ENCODE measurements at regions not wholly inside any gene's neighbourhood (a gene's known extent, or its start where the extent isn't known, plus 50 kb on each side); places are given as distances from the start of the nearest gene placed in this dataset.

GRCh38 chr5:15344954-15345353 lies 155.0 kb upstream of the FBXL7 start:
- no peak overlapping the region for H3K4me3 ChIP-seq (ENCODE audit: low read length in 2 of 2)
- H3K9me3 ChIP-seq (ENCODE audit: control insufficient read depth, low read length), result peaks cover 1% of the 10 kb centered on the region
- DNase-seq (no peak), ATAC-seq (ENCODE audit: low FRiP score) (no peak)
- no peaks in the 10 kb centered on the region for H3K36me3 ChIP-seq (ENCODE audit: control insufficient read depth in 1 of 2, insufficient read depth in 2 of 2, low read length in 1 of 2)
- intact Hi-C loops (cut with DNase I), result no loop called here
- WGBS, 2 donors, result 93 to 95% methylated on average over 2 of the region's 2 CpGs
- no peak overlapping the region for H3K27ac ChIP-seq (ENCODE audit: low read depth in 1 of 2, low read length in 2 of 2)
- no peaks in the 10 kb centered on the region for H3K27me3 ChIP-seq (ENCODE audit: control insufficient read depth in 1 of 2, insufficient read depth in 2 of 2, low read length in 1 of 2)
- no peaks in the 10 kb centered on the region for H3K4me1 ChIP-seq (ENCODE audit: control insufficient read depth in 1 of 2, insufficient read depth in 2 of 2, low read length in 2 of 2)

- 24 to 32% methylated on average over 1 of the region's 1 CpG for WGBS, 2 donors
- peaks cover 1% of the 10 kb centered on the region for H3K9me3 ChIP-seq (ENCODE audit: control insufficient read depth, low read length)
- DNase-seq (no peak), ATAC-seq (ENCODE audit: low FRiP score) (no peak)
- intact Hi-C loops (cut with DNase I), result no loop called here
- H3K4me3 ChIP-seq (ENCODE audit: low read length in 2 of 2), result no peak overlapping the region
- peaks cover 0 to 2% of the 10 kb centered on the region in 2 donors for H3K27me3 ChIP-seq (ENCODE audit: control insufficient read depth in 1 of 2, insufficient read depth in 2 of 2, low read length in 1 of 2)
- H3K4me1 ChIP-seq (ENCODE audit: control insufficient read depth in 1 of 2, insufficient read depth in 2 of 2, low read length in 2 of 2), result no peaks in the 10 kb centered on the region
- no peak overlapping the region for H3K27ac ChIP-seq (ENCODE audit: low read depth in 1 of 2, low read length in 2 of 2)
- H3K36me3 ChIP-seq (ENCODE audit: control insufficient read depth in 1 of 2, insufficient read depth in 2 of 2, low read length in 1 of 2), result no peaks in the 10 kb centered on the region
These were observed 161.4 kb upstream of the FBXL7 start for GRCh38 chr5:15338546-15338945.

GRCh38 chr5:15334551-15335266 lies 165.3 kb upstream of the FBXL7 start:
- no peak for DNase-seq
- no peaks in the 10 kb centered on the region for H3K36me3 ChIP-seq (ENCODE audit: control insufficient read depth in 1 of 2, insufficient read depth in 2 of 2, low read length in 1 of 2)
- H3K4me1 ChIP-seq (ENCODE audit: control insufficient read depth in 1 of 2, insufficient read depth in 2 of 2, low read length in 2 of 2), result no peaks in the 10 kb centered on the region
- no peak for ATAC-seq (ENCODE audit: low FRiP score)
- no peak overlapping the region for H3K27ac ChIP-seq (ENCODE audit: low read depth in 1 of 2, low read length in 2 of 2)
- no peak overlapping the region for H3K4me3 ChIP-seq (ENCODE audit: low read length in 2 of 2)
- intact Hi-C loops (cut with DNase I), result no loop called here
- 97 to 98% methylated on average over 4 of the region's 4 CpGs for whole genome bisulfite sequencing, 2 donors
- H3K9me3 ChIP-seq (ENCODE audit: control insufficient read depth, low read length), result no peaks in the 10 kb centered on the region
- peaks cover 0 to 2% of the 10 kb centered on the region in 2 donors for H3K27me3 ChIP-seq (ENCODE audit: control insufficient read depth in 1 of 2, insufficient read depth in 2 of 2, low read length in 1 of 2)

- no peaks in the 10 kb centered on the region for H3K9me3 ChIP-seq (ENCODE audit: control insufficient read depth, low read length)
- H3K27ac ChIP-seq (ENCODE audit: low read depth in 1 of 2, low read length in 2 of 2), result no peak overlapping the region
- ATAC-seq (ENCODE audit: low FRiP score) (no peak), DNase-seq (no peak)
- intact Hi-C loops (cut with DNase I), result no loop called here
- no peaks in the 10 kb centered on the region for H3K36me3 ChIP-seq (ENCODE audit: control insufficient read depth in 1 of 2, insufficient read depth in 2 of 2, low read length in 1 of 2)
- H3K27me3 ChIP-seq (ENCODE audit: control insufficient read depth in 1 of 2, insufficient read depth in 2 of 2, low read length in 1 of 2), result peaks cover 0 to 2% of the 10 kb centered on the region in 2 donors
- no peaks in the 10 kb centered on the region for H3K4me1 ChIP-seq (ENCODE audit: control insufficient read depth in 1 of 2, insufficient read depth in 2 of 2, low read length in 2 of 2)
- WGBS, 2 donors, result 92 to 97% methylated on average over 1 of the region's 1 CpG
- H3K4me3 ChIP-seq (ENCODE audit: low read length in 2 of 2), result no peak overlapping the region
These were observed 166.9 kb upstream of the FBXL7 start for GRCh38 chr5:15333091-15333490.

GRCh38 chr5:15326932-15327331 lies 173.0 kb upstream of the FBXL7 start:
- Histone ChIP-seq H3K27ac (ENCODE audit: low read depth in 1 of 2, low read length in 2 of 2) (no peak overlapping the region), H3K9me3 (ENCODE audit: control insufficient read depth, low read length) (no peaks in the 10 kb centered on the region), H3K36me3 (ENCODE audit: control insufficient read depth in 1 of 2, insufficient read depth in 2 of 2, low read length in 1 of 2) (no peaks in the 10 kb centered on the region), H3K27me3 (ENCODE audit: control insufficient read depth in 1 of 2, insufficient read depth in 2 of 2, low read length in 1 of 2) (no peaks in the 10 kb centered on the region), H3K4me1 (ENCODE audit: control insufficient read depth in 1 of 2, insufficient read depth in 2 of 2, low read length in 2 of 2) (peaks cover 0 to 3% of the 10 kb centered on the region in 2 donors), H3K4me3 (ENCODE audit: low read length in 2 of 2) (no peak overlapping the region)
- intact Hi-C loops (cut with DNase I), result no loop called here
- ATAC-seq (ENCODE audit: low FRiP score) (no peak), DNase-seq (no peak)

GRCh38 chr5:15326471-15326870 lies 173.5 kb upstream of the FBXL7 start:
- Histone ChIP-seq H3K27me3 (ENCODE audit: control insufficient read depth in 1 of 2, insufficient read depth in 2 of 2, low read length in 1 of 2) (no peaks in the 10 kb centered on the region), H3K9me3 (ENCODE audit: control insufficient read depth, low read length) (no peaks in the 10 kb centered on the region), H3K27ac (ENCODE audit: low read depth in 1 of 2, low read length in 2 of 2) (no peak overlapping the region), H3K4me1 (ENCODE audit: control insufficient read depth in 1 of 2, insufficient read depth in 2 of 2, low read length in 2 of 2) (peaks cover 0 to 3% of the 10 kb centered on the region in 2 donors), H3K4me3 (ENCODE audit: low read length in 2 of 2) (no peak overlapping the region), H3K36me3 (ENCODE audit: control insufficient read depth in 1 of 2, insufficient read depth in 2 of 2, low read length in 1 of 2) (no peaks in the 10 kb centered on the region)
- intact Hi-C loops (cut with DNase I), result no loop called here
- WGBS, 2 donors, result 10 to 11% methylated on average over 4 of the region's 4 CpGs
- ATAC-seq (ENCODE audit: low FRiP score) (no peak), DNase-seq (no peak)

- ATAC-seq (ENCODE audit: low FRiP score) (no peak), DNase-seq (no peak)
- intact Hi-C loops (cut with DNase I), result no loop called here
- no peaks in the 10 kb centered on the region for H3K9me3 ChIP-seq (ENCODE audit: control insufficient read depth, low read length)
- H3K27ac ChIP-seq (ENCODE audit: low read depth in 1 of 2, low read length in 2 of 2), result no peak overlapping the region
- peaks cover 3% of the 10 kb centered on the region in 2 donors for H3K4me1 ChIP-seq (ENCODE audit: control insufficient read depth in 1 of 2, insufficient read depth in 2 of 2, low read length in 2 of 2)
- no peaks in the 10 kb centered on the region for H3K36me3 ChIP-seq (ENCODE audit: control insufficient read depth in 1 of 2, insufficient read depth in 2 of 2, low read length in 1 of 2)
- H3K4me3 ChIP-seq (ENCODE audit: low read length in 2 of 2), result no peak overlapping the region
- H3K27me3 ChIP-seq (ENCODE audit: control insufficient read depth in 1 of 2, insufficient read depth in 2 of 2, low read length in 1 of 2), result no peaks in the 10 kb centered on the region
These were observed 177.6 kb upstream of the FBXL7 start for GRCh38 chr5:15322421-15322820.

- H3K27ac ChIP-seq (ENCODE audit: low read depth in 1 of 2, low read length in 2 of 2), result no peak overlapping the region
- intact Hi-C loops (cut with DNase I), result no loop called here
- 3 to 11% methylated on average over 3 of the region's 3 CpGs for WGBS, 2 donors
- no peak overlapping the region for H3K4me3 ChIP-seq (ENCODE audit: low read length in 2 of 2)
- no peak for DNase-seq
- H3K27me3 ChIP-seq (ENCODE audit: control insufficient read depth in 1 of 2, insufficient read depth in 2 of 2, low read length in 1 of 2), result no peaks in the 10 kb centered on the region
- H3K9me3 ChIP-seq (ENCODE audit: control insufficient read depth, low read length), result no peaks in the 10 kb centered on the region
- H3K4me1 ChIP-seq (ENCODE audit: control insufficient read depth in 1 of 2, insufficient read depth in 2 of 2, low read length in 2 of 2), result peaks cover 3% of the 10 kb centered on the region in 2 donors
- no peak for ATAC-seq (ENCODE audit: low FRiP score)
- H3K36me3 ChIP-seq (ENCODE audit: control insufficient read depth in 1 of 2, insufficient read depth in 2 of 2, low read length in 1 of 2), result no peaks in the 10 kb centered on the region
These were observed 178.2 kb upstream of the FBXL7 start for GRCh38 chr5:15321776-15322175.

GRCh38 chr5:15320871-15321270 lies 179.1 kb upstream of the FBXL7 start:
- no peaks in the 10 kb centered on the region for H3K9me3 ChIP-seq (ENCODE audit: control insufficient read depth, low read length)
- H3K4me3 ChIP-seq (ENCODE audit: low read length in 2 of 2), result no peak overlapping the region
- no peak overlapping the region for H3K27ac ChIP-seq (ENCODE audit: low read depth in 1 of 2, low read length in 2 of 2)
- no peaks in the 10 kb centered on the region for H3K27me3 ChIP-seq (ENCODE audit: control insufficient read depth in 1 of 2, insufficient read depth in 2 of 2, low read length in 1 of 2)
- WGBS, 2 donors, result 91 to 100% methylated on average over 1 of the region's 1 CpG
- H3K4me1 ChIP-seq (ENCODE audit: control insufficient read depth in 1 of 2, insufficient read depth in 2 of 2, low read length in 2 of 2), result peaks cover 2 to 3% of the 10 kb centered on the region in 2 donors
- DNase-seq, result no peak
- H3K36me3 ChIP-seq (ENCODE audit: control insufficient read depth in 1 of 2, insufficient read depth in 2 of 2, low read length in 1 of 2), result no peaks in the 10 kb centered on the region
- no peak for ATAC-seq (ENCODE audit: low FRiP score)
- intact Hi-C loops (cut with DNase I), result no loop called here
